Suprapubic skin (tissue), 4 donors: ENCODE measurements at regions not wholly inside any gene's neighbourhood (a gene's known extent, or its start where the extent isn't known, plus 50 kb on each side); places are given as distances from the start of the nearest gene placed in this dataset.

Experiments used
- DNase-seq, 2 donors: peaks; one replicate each; pipeline ENCODE4 v3.0.0-alpha.2; 2019; ENCODE audit warnings: low spot score in 2 of 2
- H3K27ac ChIP-seq: fragments of 200-600 bp; sonication (generic); one replicate; pipeline ENCODE4 v1.5.1; 2019
- H3K27me3 ChIP-seq: fragments of 200-600 bp; sonication (generic); one replicate; pipeline ENCODE4 v1.5.1; 2019
- H3K36me3 ChIP-seq: fragments of 200-600 bp; sonication (generic); one replicate; pipeline ENCODE4 v1.5.1; 2019
- H3K4me1 ChIP-seq: fragments of 200-600 bp; sonication (generic); one replicate; pipeline ENCODE4 v1.5.1; 2019
- H3K4me3 ChIP-seq: fragments of 200-600 bp; sonication (generic); one replicate; pipeline ENCODE4 v1.5.1; 2019; ENCODE audit warnings: mild to moderate bottlenecking
- H3K9me3 ChIP-seq: fragments of 200-600 bp; sonication (generic); one replicate; pipeline ENCODE4 v1.5.1; 2019
- EP300 ChIP-seq: sonication (generic); formaldehyde crosslinking; IDR thresholded peaks from one replicate; pipeline ENCODE4 v1.6.1; 2017; ENCODE audit warnings: antibody characterized with exemption
- POLR2A ChIP-seq, 2 donors: fragments of 450-650 bp; IDR thresholded peaks; one replicate each; pipeline ENCODE4 v1.6.1; 2017; ENCODE audit warnings: antibody characterized with exemption in 2 of 2, mild to moderate bottlenecking in 2 of 2, moderate library complexity in 2 of 2
- POLR2AphosphoS5 ChIP-seq, 3 donors: sonication (generic); formaldehyde crosslinking; IDR thresholded peaks; one replicate each; pipeline ENCODE4 v1.6.1; 2017; ENCODE audit warnings: antibody characterized with exemption in 3 of 3
- WGBS: methylation state at CpG from one replicate; pipeline ENCODE4 v1.1.5; 2018; 5-methylcytosine and 5-hydroxymethylcytosine counted together
- TF ChIP-seq, protein P1 (sequence below), 2 donors: fragments of 200-600 bp in 1 of 2; fragments of 450-650 bp in 1 of 2; sonication (generic) in 1 of 2; IDR thresholded peaks; one replicate each; pipeline ENCODE4 v1.5.1; 2016 to 2019; ENCODE audit warnings: antibody characterized with exemption in 2 of 2, mild to moderate bottlenecking in 1 of 2, moderate library complexity in 1 of 2

DNA sequence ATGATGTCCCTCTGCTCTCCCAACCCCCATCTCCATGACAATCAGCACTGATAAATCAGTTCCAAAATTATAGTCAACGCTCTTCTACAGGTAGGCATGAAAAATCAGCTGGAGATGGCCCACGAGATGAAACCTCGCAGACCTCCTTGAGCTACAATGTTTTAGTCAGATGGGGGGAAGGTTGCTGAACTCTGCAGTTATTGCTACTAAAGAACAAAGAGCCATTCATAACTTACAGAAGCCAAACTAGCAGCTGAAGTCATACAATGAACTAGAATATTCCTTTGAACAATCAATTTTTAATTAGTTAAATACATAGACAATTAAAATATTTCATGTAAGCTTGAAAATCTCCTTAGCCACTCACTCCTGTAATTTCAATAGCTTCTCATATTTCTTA lies 179.2 kb downstream of the NHLRC3 start:
- TF ChIP-seq POLR2AphosphoS5 (IDR thresholded peaks at IDR 0.05): no peak
- no peak for DNase-seq
- H3K4me3 ChIP-seq: no peak overlapping the region
- no peaks in the 10 kb centered on the region for H3K36me3 ChIP-seq
- H3K27me3 ChIP-seq: no peaks in the 10 kb centered on the region
- H3K4me1 ChIP-seq: no peaks in the 10 kb centered on the region
- H3K27ac ChIP-seq: no peak overlapping the region
- WGBS: 82% methylated on average over 3 of the region's 3 CpGs
- no peaks in the 10 kb centered on the region for H3K9me3 ChIP-seq

DNA sequence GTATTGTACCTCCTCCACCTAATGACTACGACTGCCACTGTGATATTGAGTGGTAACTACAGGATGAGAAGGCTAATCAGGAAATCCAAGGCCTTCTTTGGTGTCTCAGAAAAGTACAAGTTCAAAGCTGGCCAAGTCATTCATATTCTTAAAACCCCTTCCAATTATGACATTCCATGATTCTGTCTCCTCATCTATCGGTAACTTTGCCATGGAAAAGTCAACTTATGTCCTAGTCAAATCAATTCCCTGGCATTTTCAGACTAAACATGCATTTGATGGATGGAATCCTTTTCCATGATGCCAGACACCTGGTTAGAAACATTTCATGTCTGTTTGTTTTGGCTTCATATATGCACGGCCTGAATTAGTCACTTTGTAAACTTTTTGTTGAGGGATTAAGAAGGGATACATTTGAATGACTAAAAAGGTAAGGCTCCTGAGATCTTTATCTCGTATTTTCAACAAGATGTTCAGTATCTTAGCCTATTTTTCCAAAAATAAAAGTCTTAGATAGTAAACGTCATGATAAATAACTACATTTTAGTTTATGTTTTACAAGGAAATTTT lies 186.5 kb downstream of the NHLRC3 start:
- 67% methylated on average over 5 of the region's 5 CpGs for WGBS
- Histone ChIP-seq H3K9me3 (no peaks in the 10 kb centered on the region), H3K27ac (no peak overlapping the region), H3K4me1 (no peaks in the 10 kb centered on the region), H3K4me3 (no peak overlapping the region), H3K27me3 (no peaks in the 10 kb centered on the region), H3K36me3 (no peaks in the 10 kb centered on the region)
- DNase-seq: no peak
- TF ChIP-seq, protein P1, sequence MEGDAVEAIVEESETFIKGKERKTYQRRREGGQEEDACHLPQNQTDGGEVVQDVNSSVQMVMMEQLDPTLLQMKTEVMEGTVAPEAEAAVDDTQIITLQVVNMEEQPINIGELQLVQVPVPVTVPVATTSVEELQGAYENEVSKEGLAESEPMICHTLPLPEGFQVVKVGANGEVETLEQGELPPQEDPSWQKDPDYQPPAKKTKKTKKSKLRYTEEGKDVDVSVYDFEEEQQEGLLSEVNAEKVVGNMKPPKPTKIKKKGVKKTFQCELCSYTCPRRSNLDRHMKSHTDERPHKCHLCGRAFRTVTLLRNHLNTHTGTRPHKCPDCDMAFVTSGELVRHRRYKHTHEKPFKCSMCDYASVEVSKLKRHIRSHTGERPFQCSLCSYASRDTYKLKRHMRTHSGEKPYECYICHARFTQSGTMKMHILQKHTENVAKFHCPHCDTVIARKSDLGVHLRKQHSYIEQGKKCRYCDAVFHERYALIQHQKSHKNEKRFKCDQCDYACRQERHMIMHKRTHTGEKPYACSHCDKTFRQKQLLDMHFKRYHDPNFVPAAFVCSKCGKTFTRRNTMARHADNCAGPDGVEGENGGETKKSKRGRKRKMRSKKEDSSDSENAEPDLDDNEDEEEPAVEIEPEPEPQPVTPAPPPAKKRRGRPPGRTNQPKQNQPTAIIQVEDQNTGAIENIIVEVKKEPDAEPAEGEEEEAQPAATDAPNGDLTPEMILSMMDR (IDR thresholded peaks at IDR 0.05): no peak
- no peak for TF ChIP-seq POLR2A (IDR thresholded peaks at IDR 0.05)

DNA sequence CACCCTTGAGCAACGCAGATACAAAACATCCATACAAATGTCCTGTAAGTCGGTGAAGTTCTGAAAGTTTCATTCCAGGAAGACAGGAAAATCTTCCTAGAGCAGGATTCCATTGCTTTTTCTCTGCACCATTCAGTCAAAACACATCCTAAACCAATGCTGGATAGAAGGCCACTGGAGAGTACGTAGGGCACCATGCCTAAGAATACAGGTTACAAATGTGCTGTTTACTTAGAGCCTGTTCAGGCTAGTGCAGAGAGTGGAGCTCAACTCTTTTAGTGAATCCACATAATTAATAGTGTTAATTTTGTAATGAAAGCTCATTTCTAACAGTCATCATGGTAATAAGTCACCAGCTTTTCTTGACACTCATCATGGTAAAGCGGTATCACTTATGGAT lies 187.6 kb downstream of the NHLRC3 start:
- DNase-seq: no peak
- TF ChIP-seq POLR2AphosphoS5 (IDR thresholded peaks at IDR 0.05): no peak
- no peak for TF ChIP-seq EP300
- no peak for TF ChIP-seq POLR2A (IDR thresholded peaks at IDR 0.05)
- TF ChIP-seq, protein P1 (IDR thresholded peaks at IDR 0.05): no peak
- Histone ChIP-seq H3K27ac (no peak overlapping the region), H3K27me3 (no peaks in the 10 kb centered on the region), H3K9me3 (no peaks in the 10 kb centered on the region), H3K4me1 (no peaks in the 10 kb centered on the region), H3K4me3 (no peak overlapping the region), H3K36me3 (no peaks in the 10 kb centered on the region)
- WGBS: 73% methylated on average over 4 of the region's 4 CpGs

DNA sequence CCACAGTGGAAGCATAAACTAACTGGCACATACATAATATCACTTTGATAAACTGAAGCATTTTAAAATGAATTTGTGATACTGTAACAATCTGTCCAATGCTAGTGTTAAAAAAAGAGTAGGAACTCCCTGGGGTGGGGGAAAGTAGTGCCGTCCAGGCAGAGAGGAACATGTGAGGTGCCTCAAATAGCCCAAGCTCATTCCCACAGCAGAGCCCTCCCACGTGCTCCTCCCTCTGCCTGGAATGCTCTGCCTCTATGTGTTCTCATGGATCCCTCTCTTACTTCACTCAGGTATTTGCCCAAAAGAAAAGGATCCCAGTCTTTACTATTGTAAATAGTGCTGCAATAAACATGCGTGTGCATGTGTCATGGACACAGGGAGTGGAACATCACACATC lies 188.1 kb downstream of the NHLRC3 start:
- Histone ChIP-seq H3K4me1 (no peaks in the 10 kb centered on the region), H3K9me3 (no peaks in the 10 kb centered on the region), H3K27ac (no peak overlapping the region), H3K4me3 (no peak overlapping the region), H3K36me3 (no peaks in the 10 kb centered on the region), H3K27me3 (no peaks in the 10 kb centered on the region)
- 69% methylated on average over 3 of the region's 3 CpGs for WGBS
- DNase-seq: no peak
- no peak for TF ChIP-seq POLR2AphosphoS5 (IDR thresholded peaks at IDR 0.05)
- no peak for TF ChIP-seq POLR2A (IDR thresholded peaks at IDR 0.05)
- TF ChIP-seq, protein P1 (IDR thresholded peaks at IDR 0.05): no peak
- TF ChIP-seq EP300: no peak

DNA sequence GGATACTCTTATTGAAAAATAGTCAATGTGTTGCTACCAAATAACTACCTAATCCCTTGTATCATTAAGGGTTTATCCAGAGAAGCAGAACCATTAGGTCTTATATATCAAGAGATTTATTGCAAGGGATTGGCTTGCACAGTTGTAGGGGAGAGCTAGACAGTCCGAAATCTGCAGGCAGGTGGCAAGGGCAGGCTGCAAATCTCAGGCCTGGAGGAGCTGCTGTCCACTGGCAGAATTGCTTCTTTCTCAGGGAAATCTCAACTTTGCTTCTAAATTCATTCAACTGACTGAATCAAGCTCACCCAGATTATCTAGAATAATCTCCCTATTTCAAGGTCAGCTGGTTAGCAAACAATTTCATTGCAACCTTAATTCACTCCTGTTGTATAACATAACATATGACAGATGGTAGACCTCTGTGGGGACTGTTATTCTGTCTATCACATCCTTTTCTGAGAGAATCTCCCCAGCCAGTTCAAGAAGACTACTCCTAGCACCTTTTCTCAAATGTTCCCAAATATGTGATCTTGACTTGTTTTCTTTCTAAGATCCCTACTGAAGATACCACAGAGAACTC lies 194.2 kb downstream of the NHLRC3 start:
- Histone ChIP-seq H3K36me3 (no peaks in the 10 kb centered on the region), H3K9me3 (no peaks in the 10 kb centered on the region), H3K4me3 (no peak overlapping the region), H3K27ac (no peak overlapping the region), H3K4me1 (no peaks in the 10 kb centered on the region), H3K27me3 (no peaks in the 10 kb centered on the region)
- DNase-seq: no peak
- TF ChIP-seq, protein P1 (IDR thresholded peaks at IDR 0.05): no peak
- TF ChIP-seq POLR2A (IDR thresholded peaks at IDR 0.05) (no peak), POLR2AphosphoS5 (IDR thresholded peaks at IDR 0.05) (no peak), EP300 (no peak)
- WGBS: 89% methylated on average over 1 of the region's 1 CpG

DNA sequence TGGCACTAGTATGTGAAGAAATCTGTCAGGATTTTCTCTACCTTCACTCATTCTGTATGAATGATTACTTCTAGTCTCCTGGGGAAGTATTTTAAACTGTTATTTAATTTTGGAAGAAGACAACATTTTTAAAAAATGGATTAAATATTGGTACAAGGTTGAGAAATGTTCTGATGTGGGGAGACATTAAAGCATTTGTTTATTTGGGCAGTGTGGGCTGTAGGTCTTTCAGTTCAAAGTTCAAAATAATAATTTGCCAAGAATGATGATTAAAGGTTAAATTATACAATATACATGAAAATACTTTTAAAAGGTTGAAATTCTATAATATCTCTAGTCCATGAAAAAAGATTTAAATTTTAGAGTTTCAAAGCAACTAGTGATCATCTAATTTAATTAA lies 194.7 kb downstream of the NHLRC3 start:
- Histone ChIP-seq H3K9me3 (no peaks in the 10 kb centered on the region), H3K36me3 (no peaks in the 10 kb centered on the region), H3K27me3 (no peaks in the 10 kb centered on the region), H3K4me1 (no peaks in the 10 kb centered on the region), H3K27ac (no peak overlapping the region), H3K4me3 (no peak overlapping the region)
- TF ChIP-seq POLR2AphosphoS5 (IDR thresholded peaks at IDR 0.05) (no peak), EP300 (no peak), POLR2A (IDR thresholded peaks at IDR 0.05) (no peak)
- TF ChIP-seq, protein P1 (IDR thresholded peaks at IDR 0.05): no peak
- DNase-seq: no peak
